Cardiac fibroblast (primary cell): ENCODE measurements at regions not wholly inside any gene's neighbourhood (a gene's known extent, or its start where the extent isn't known, plus 50 kb on each side); places are given as distances from the start of the nearest gene placed in this dataset.

Experiments used
- DNase-seq, 2 donors: peaks; one replicate each; pipeline versions ENCODE4 v3.0.0 to v3.0.0-alpha.2; 2010; ENCODE audit warnings: low read depth in 2 of 2
- H3K4me3 ChIP-seq, 2 donors: replicated peaks in 1 of 2; 1 replicate in 1 of 2; 2 replicates in 1 of 2; pipeline ENCODE4 v1.5.1; 2011; ENCODE audit warnings: low read depth in 2 of 2, low read length in 2 of 2, mild to moderate bottlenecking in 2 of 2, moderate library complexity in 1 of 2
- CTCF ChIP-seq: IDR thresholded peaks from one replicate; pipeline ENCODE4 v1.5.1; 2011; ENCODE audit warnings: low read depth, mild to moderate bottlenecking, low read length, inconsistent platforms

GRCh38 chr11:110362971-110363509 lies 66.6 kb upstream of the RDX start:
- no peak overlapping the region for H3K4me3 ChIP-seq
- peak; percentile 37 to 53 for DNase-seq
- no peak for TF ChIP-seq CTCF

- TF ChIP-seq CTCF = no peak
- DNase-seq = peak; percentile 48 to 68
- H3K4me3 ChIP-seq = no peak overlapping the region
Measured at GRCh38 chr11:110366291-110366690, 63.5 kb upstream of the FDX1 start.

GRCh38 chr11:110367571-110367970 lies 62.2 kb upstream of the FDX1 start:
- no peak for TF ChIP-seq CTCF
- H3K4me3 ChIP-seq = no peak overlapping the region
- peak; percentile 35 to 40 for DNase-seq

GRCh38 chr11:110371084-110371483 lies 58.7 kb upstream of the FDX1 start:
- H3K4me3 ChIP-seq = no peak overlapping the region
- TF ChIP-seq CTCF = no peak
- DNase-seq = no peak

GRCh38 chr11:110373051-110373702 lies 56.6 kb upstream of the FDX1 start:
- TF ChIP-seq CTCF = no peak
- H3K4me3 ChIP-seq = peak overlapping the region in 1 of 2 donors; percentile 1
- peak; percentile 20 to 79 for DNase-seq

- peak in 1 of 2 donors; percentile 45 for DNase-seq
- no peak overlapping the region for H3K4me3 ChIP-seq
- no peak for TF ChIP-seq CTCF
Measured at GRCh38 chr11:110374921-110375320, 54.8 kb upstream of the FDX1 start.

- H3K4me3 ChIP-seq = no peak overlapping the region
- DNase-seq = no peak
- TF ChIP-seq CTCF = no peak
Measured at GRCh38 chr11:110375351-110375750, 54.4 kb upstream of the FDX1 start.
